ENCODE measurements at regions not wholly inside any gene's neighbourhood (a gene's known extent, or its start where the extent isn't known, plus 50 kb on each side); places are given as distances from the start of the nearest gene placed in this dataset.

- no peak for TF ChIP-seq CHD7 (IDR thresholded peaks at IDR 0.05; ENCODE audit: insufficient replicate concordance, low read length)
- TF ChIP-seq ZNF274 (IDR thresholded peaks at IDR 0.05; ENCODE audit: borderline replicate concordance, extremely low read depth, low read length), result no peak
- no peak for TF ChIP-seq TAF7 (optimal IDR thresholded peaks at IDR 0.05; ENCODE audit: borderline replicate concordance, low read depth, low read length)
- TF ChIP-seq RBBP5 (IDR thresholded peaks at IDR 0.05; ENCODE audit: borderline replicate concordance, low read depth, low read length), result no peak
- TF ChIP-seq POU5F1 (IDR thresholded peaks at IDR 0.05; ENCODE audit: low read depth, low read length), result no peak
- TF ChIP-seq SP2 (IDR thresholded peaks at IDR 0.05; ENCODE audit: low read length), result no peak
- TF ChIP-seq SRF (IDR thresholded peaks at IDR 0.05; ENCODE audit: low read depth, low read length), result no peak
- TF ChIP-seq JUND (IDR thresholded peaks at IDR 0.05; ENCODE audit: low read length), result no peak
- no peak for TF ChIP-seq POLR2A (IDR thresholded peaks at IDR 0.05; ENCODE audit: control extremely low read depth in 1 of 2, low read depth in 2 of 2, low read length in 2 of 2)
These were observed 86.0 kb downstream of the BUB3 start (continued) for GRCh38 chr10:123240250-123240649.

All from H1 (cell line).